ENCODE measurements at regions not wholly inside any gene's neighbourhood (a gene's known extent, or its start where the extent isn't known, plus 50 kb on each side); places are given as distances from the start of the nearest gene placed in this dataset.

DNA sequence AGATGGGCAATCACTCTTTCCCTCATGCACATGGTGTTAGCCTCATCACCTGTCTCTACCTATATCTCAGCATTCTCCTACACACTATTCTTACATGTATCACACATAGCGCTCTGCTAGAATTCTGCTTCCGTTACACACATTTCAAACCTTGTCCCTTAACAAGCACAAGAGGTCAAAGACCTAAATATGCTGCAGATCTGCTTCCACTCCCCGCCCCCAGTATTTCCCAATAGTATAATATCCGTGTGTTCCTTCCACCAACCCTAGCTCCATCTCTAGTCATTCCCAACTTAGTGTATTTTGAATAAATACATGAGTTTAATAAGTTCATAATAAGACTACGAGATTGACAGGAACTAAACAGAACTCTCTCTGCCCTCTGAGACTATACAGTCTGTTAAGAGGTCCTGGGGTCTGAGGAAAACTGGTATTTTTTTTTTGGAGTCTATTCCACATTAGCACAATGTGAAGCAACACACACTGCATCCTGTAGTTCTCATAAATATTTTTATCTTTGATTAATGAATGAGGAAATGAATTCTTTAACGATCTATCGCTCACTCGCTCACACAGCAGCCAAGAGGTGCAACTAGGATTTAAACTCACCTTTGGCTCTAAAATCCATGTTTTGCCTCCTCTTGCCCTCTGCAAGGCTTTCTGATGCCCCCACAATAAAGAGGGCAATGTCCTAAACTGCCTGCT is 491.6 kb downstream of the QKI start:
- TF ChIP-seq, protein P1, sequence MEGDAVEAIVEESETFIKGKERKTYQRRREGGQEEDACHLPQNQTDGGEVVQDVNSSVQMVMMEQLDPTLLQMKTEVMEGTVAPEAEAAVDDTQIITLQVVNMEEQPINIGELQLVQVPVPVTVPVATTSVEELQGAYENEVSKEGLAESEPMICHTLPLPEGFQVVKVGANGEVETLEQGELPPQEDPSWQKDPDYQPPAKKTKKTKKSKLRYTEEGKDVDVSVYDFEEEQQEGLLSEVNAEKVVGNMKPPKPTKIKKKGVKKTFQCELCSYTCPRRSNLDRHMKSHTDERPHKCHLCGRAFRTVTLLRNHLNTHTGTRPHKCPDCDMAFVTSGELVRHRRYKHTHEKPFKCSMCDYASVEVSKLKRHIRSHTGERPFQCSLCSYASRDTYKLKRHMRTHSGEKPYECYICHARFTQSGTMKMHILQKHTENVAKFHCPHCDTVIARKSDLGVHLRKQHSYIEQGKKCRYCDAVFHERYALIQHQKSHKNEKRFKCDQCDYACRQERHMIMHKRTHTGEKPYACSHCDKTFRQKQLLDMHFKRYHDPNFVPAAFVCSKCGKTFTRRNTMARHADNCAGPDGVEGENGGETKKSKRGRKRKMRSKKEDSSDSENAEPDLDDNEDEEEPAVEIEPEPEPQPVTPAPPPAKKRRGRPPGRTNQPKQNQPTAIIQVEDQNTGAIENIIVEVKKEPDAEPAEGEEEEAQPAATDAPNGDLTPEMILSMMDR (IDR thresholded peaks at IDR 0.05) = no peak
- TF ChIP-seq POLR2A (IDR thresholded peaks at IDR 0.05) = no peak
